22Rv1 (cell line): ENCODE measurements at regions not wholly inside any gene's neighbourhood (a gene's known extent, or its start where the extent isn't known, plus 50 kb on each side); places are given as distances from the start of the nearest gene placed in this dataset.

ENCODE experiments used
- CTCF ChIP-seq: fragments of 450-650 bp; IDR thresholded peaks from 2 replicates; pipeline ENCODE4 v1.5.1; 2017; ENCODE audit warnings: mild to moderate bottlenecking
- ZFX ChIP-seq: fragments of 450-650 bp; IDR thresholded peaks from 2 replicates; pipeline ENCODE4 v1.6.1; 2017; ENCODE audit warnings: antibody characterized with exemption, borderline replicate concordance

GRCh38 chr2:147623328-147623727, 221.5 kb upstream of the ACVR2A start:
- no peak for TF ChIP-seq CTCF
- TF ChIP-seq ZFX: no peak
